ENCODE measurements at regions not wholly inside any gene's neighbourhood (a gene's known extent, or its start where the extent isn't known, plus 50 kb on each side); places are given as distances from the start of the nearest gene placed in this dataset.

DNA sequence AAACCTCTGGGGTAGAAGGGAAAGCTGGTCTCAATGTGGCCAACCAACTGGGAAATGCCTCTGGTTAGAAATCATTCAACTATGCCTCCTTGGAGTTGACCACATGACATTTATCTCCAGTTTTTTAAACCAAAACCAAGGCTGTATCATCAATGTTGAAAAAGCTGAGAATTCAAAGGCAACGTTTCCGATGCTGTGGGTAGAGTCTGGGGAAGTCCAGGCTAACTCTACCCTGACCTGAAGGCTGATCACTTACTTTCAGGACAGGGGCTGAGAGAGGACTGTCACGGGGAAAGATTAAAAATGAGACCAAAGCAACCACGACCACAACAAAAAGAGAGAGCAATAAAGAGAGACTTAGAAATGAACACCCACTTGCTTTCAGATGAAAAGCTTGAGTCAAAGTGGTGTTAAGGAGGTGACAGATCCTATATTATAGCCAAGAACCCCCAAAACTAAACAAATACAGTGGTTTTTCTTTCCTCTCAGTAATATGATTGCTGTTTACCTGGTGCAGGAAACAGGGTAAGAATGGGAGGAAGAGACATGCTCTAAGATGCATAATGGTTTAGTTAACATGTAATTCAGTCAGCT lies 90.8 kb upstream of the TNFSF4 start:
- Histone ChIP-seq H4K5ac (ENCODE audit: insufficient read length, low read depth, low read length) (no peak overlapping the region), H3K27ac (ENCODE audit: low read depth, low read length) (no peak overlapping the region), H2AFZ (ENCODE audit: low read length) (no peak overlapping the region), H2BK120ac (replicated peaks; ENCODE audit: low read depth, low read length) (no peak overlapping the region), H2BK12ac (ENCODE audit: low read depth, low read length) (no peak overlapping the region), H3K56ac (replicated peaks; ENCODE audit: insufficient read length, low read depth, low read length) (no peak overlapping the region), H3K4me3 (ENCODE audit: extremely low read depth in 1 of 4, insufficient read depth in 2 of 4, low read depth in 3 of 4, low read length in 4 of 4) (no peak overlapping the region), H4K91ac (replicated peaks; ENCODE audit: insufficient read length, low read length) (no peak overlapping the region), H2BK15ac (ENCODE audit: low read length) (no peak overlapping the region), H3K14ac (ENCODE audit: insufficient read length) (no peak overlapping the region), H2BK5ac (ENCODE audit: low read depth, low read length) (no peak overlapping the region), H4K8ac (ENCODE audit: extremely low read depth, insufficient read depth, low read length) (no peak overlapping the region), H3K79me2 (ENCODE audit: control insufficient read depth in 1 of 2, insufficient read depth in 2 of 2, low read length in 2 of 2) (no peaks in the 10 kb centered on the region), H3K4ac (replicated peaks; ENCODE audit: insufficient read length, low read depth, low read length) (no peak overlapping the region), H3K23ac (ENCODE audit: insufficient read length) (no peak overlapping the region), H3K36me3 (ENCODE audit: control insufficient read depth in 2 of 4, insufficient read depth in 4 of 4, low read length in 3 of 4) (no peaks in the 10 kb centered on the region), H2AK5ac (ENCODE audit: low read depth, low read length) (no peak overlapping the region), H2BK20ac (ENCODE audit: low read length) (no peak overlapping the region), H3K4me2 (ENCODE audit: insufficient read depth in 1 of 2, low read depth in 2 of 2, low read length in 2 of 2) (no peak overlapping the region), H3K18ac (ENCODE audit: extremely low read depth, low read length) (no peak overlapping the region), H4K20me1 (replicated peaks in 1 of 2; ENCODE audit: control insufficient read depth in 1 of 2, insufficient read depth in 2 of 2, low read length in 2 of 2) (no peaks in the 10 kb centered on the region), H3K23me2 (ENCODE audit: low read depth, low read length) (no peaks in the 10 kb centered on the region), H3K4me1 (replicated peaks in 1 of 4; ENCODE audit: control insufficient read depth in 3 of 4, insufficient read depth in 4 of 4, low read length in 3 of 4) (peaks cover 0 to under 1% (median 0%) of the 10 kb centered on the region in 4 experiments; a peak in 2 of 7 replicates), H3K9ac (replicated peaks in 1 of 4; ENCODE audit: extremely low read depth in 1 of 4, low read depth in 3 of 4, low read length in 3 of 4) (no peak overlapping the region), H3K79me1 (ENCODE audit: low read depth, low read length) (no peaks in the 10 kb centered on the region), H3K9me3 (ENCODE audit: insufficient read depth in 2 of 2, low read depth in 1 of 2, low read length in 1 of 2) (no peaks in the 10 kb centered on the region), H3K27me3 (replicated peaks in 1 of 4; ENCODE audit: control insufficient read depth in 3 of 4, extremely low read depth in 1 of 4, insufficient read depth in 3 of 4, low read length in 3 of 4) (no peaks in the 10 kb centered on the region; a peak in 1 of 7 replicates)
- FAIRE-seq (no peak), DNase-seq (ENCODE audit: low read depth in 1 of 2, low spot score in 2 of 2) (no peak)
- WGBS, 2 experiments (ENCODE audit: extremely low coverage in 1 of 2, insufficient coverage in 1 of 2, insufficient read length in 1 of 2, insufficient replicate concordance in 2 of 2, low coverage in 1 of 2, low lambda C conversion rate in 2 of 2, missing lambda C conversion rate in 1 of 2): 85% methylated on average over 4 of the region's 4 CpGs; no CpG with 5 or more reads in 1 of the 2 experiments
- POLR2A ChIA-PET (ENCODE audit: partially characterized antibody): no interaction called here
- CTCF ChIA-PET (ENCODE audit: partially characterized antibody): interaction anchor here (1.2 kb wide), 1 partner anchor 43 kb away, joined by 3 read pairs; no protein-coding TSS in a partner anchor
- no peak for TF ChIP-seq POU5F1 (IDR thresholded peaks at IDR 0.05; ENCODE audit: low read depth, low read length)
- no peak for TF ChIP-seq GTF2F1 (IDR thresholded peaks at IDR 0.05; ENCODE audit: borderline replicate concordance, low read depth, low read length)
- TF ChIP-seq SP4 (IDR thresholded peaks at IDR 0.05; ENCODE audit: low read length): no peak
- no peak for TF ChIP-seq ATF2 (IDR thresholded peaks at IDR 0.05; ENCODE audit: low read length)
- no peak for TF ChIP-seq EGR1 (IDR thresholded peaks at IDR 0.05; ENCODE audit: borderline replicate concordance, low read depth, low read length)
- no peak for TF ChIP-seq HDAC2 (IDR thresholded peaks at IDR 0.05; ENCODE audit: borderline replicate concordance in 1 of 2, low read depth in 2 of 2, low read length in 2 of 2)
- no peak for TF ChIP-seq RXRA (IDR thresholded peaks at IDR 0.05; ENCODE audit: insufficient read depth, low read depth, low read length)
- no peak for TF ChIP-seq EZH2 (IDR thresholded peaks at IDR 0.05; ENCODE audit: low read depth, low read length, severe bottlenecking)
- TF ChIP-seq NANOG (IDR thresholded peaks at IDR 0.05; ENCODE audit: insufficient read depth, low read depth, low read length, poor library complexity, severe bottlenecking): no peak
- TF ChIP-seq RNF2 (IDR thresholded peaks at IDR 0.05; ENCODE audit: borderline replicate concordance, low read depth, low read length, missing control alignments, poor library complexity, severe bottlenecking): no peak
- TF ChIP-seq GABPA (IDR thresholded peaks at IDR 0.05; ENCODE audit: borderline replicate concordance, insufficient read depth, low read length): no peak

Data from H1 (cell line).